A204.1 (cell line): ENCODE measurements at regions not wholly inside any gene's neighbourhood (a gene's known extent, or its start where the extent isn't known, plus 50 kb on each side); places are given as distances from the start of the nearest gene placed in this dataset.

ENCODE experiments used
- FAIRE-seq: peaks from 2 replicates; lab custom pipeline; 2012; peaks lifted over from hg19 to GRCh38; lab: Jason Lieb, UNC

GRCh38 chr6:163648868-163649267, 234.3 kb downstream of the QKI start:
- FAIRE-seq = no peak

- FAIRE-seq = no peak
Observed at GRCh38 chr6:163647624-163648023, 233.1 kb downstream of the QKI start.

- no peak for FAIRE-seq
Observed at GRCh38 chr6:163646866-163647265, 232.3 kb downstream of the QKI start.

- FAIRE-seq = no peak
Observed at GRCh38 chr6:163646133-163646532, 231.6 kb downstream of the QKI start.

GRCh38 chr6:163645560-163645959, 231.0 kb downstream of the QKI start:
- FAIRE-seq = no peak

GRCh38 chr6:163643866-163644265, 229.3 kb downstream of the QKI start:
- FAIRE-seq = no peak

GRCh38 chr6:163641706-163642105, 227.2 kb downstream of the QKI start:
- FAIRE-seq = no peak

GRCh38 chr6:163640641-163641040, 226.1 kb downstream of the QKI start:
- FAIRE-seq = no peak

- FAIRE-seq = no peak
Observed at GRCh38 chr6:163637524-163637923, 223.0 kb downstream of the QKI start.

GRCh38 chr6:163635731-163636364, 221.3 kb downstream of the QKI start:
- FAIRE-seq = no peak

- no peak for FAIRE-seq
Observed at GRCh38 chr6:163635315-163635714, 220.8 kb downstream of the QKI start.

GRCh38 chr6:163634211-163635171, 220.0 kb downstream of the QKI start:
- no peak for FAIRE-seq

- FAIRE-seq = no peak
Observed at GRCh38 chr6:163630991-163631390, 216.5 kb downstream of the QKI start.

GRCh38 chr6:163630572-163630971, 216.1 kb downstream of the QKI start:
- no peak for FAIRE-seq

- FAIRE-seq = no peak
Observed at GRCh38 chr6:163630096-163630495, 215.6 kb downstream of the QKI start.
